H9 (cell line): ENCODE measurements at regions not wholly inside any gene's neighbourhood (a gene's known extent, or its start where the extent isn't known, plus 50 kb on each side); places are given as distances from the start of the nearest gene placed in this dataset.

Experiments used
- DNase-seq: peaks from one replicate; pipeline ENCODE4 v3.0.0-alpha.2; 2017
- H2AFZ ChIP-seq: one replicate; pipeline ENCODE4 v1.6.1; 2013; ENCODE audit warnings: mild to moderate bottlenecking, low read length, control low read depth, moderate library complexity
- H2AK5ac ChIP-seq: 2 replicates; pipeline ENCODE4 v1.6.1; 2013; ENCODE audit warnings: low read length, control low read depth, mixed read lengths; ENCODE audit not compliant: insufficient read length
- H2BK120ac ChIP-seq: one replicate; pipeline ENCODE4 v1.6.1; 2013; ENCODE audit warnings: low read depth, mild to moderate bottlenecking, low read length, control low read depth, inconsistent platforms; ENCODE audit not compliant: poor library complexity, severe bottlenecking
- H2BK12ac ChIP-seq: 2 replicates; pipeline ENCODE4 v1.6.1; 2013; ENCODE audit warnings: low read length, control low read depth, mixed read lengths, low read depth; ENCODE audit not compliant: insufficient read length
- H2BK15ac ChIP-seq: 2 replicates; pipeline ENCODE4 v1.6.1; 2013; ENCODE audit warnings: low read depth, low read length, control low read depth
- H2BK20ac ChIP-seq: one replicate; pipeline ENCODE4 v1.6.1; 2013; ENCODE audit warnings: low read depth, mild to moderate bottlenecking, low read length, control low read depth, inconsistent platforms; ENCODE audit not compliant: poor library complexity, severe bottlenecking
- H2BK5ac ChIP-seq: 2 replicates; pipeline ENCODE4 v1.6.1; 2013; ENCODE audit warnings: low read length, control low read depth, mixed read lengths; ENCODE audit not compliant: insufficient read length
- H3K14ac ChIP-seq: 2 replicates; pipeline ENCODE4 v1.6.1; 2013; ENCODE audit warnings: low read length, control low read depth; ENCODE audit not compliant: insufficient read depth
- H3K18ac ChIP-seq: 2 replicates; pipeline ENCODE4 v1.6.1; 2013; ENCODE audit warnings: low read depth, mild to moderate bottlenecking, mixed read lengths, low read length, control low read depth; ENCODE audit not compliant: insufficient read length
- H3K23ac ChIP-seq: 2 replicates; pipeline ENCODE4 v1.6.1; 2013; ENCODE audit warnings: low read length, control low read depth, mixed read lengths, low read depth; ENCODE audit not compliant: insufficient read length
- H3K23me2 ChIP-seq: 2 replicates; pipeline ENCODE4 v1.6.1; 2013; ENCODE audit warnings: low read depth, mild to moderate bottlenecking, mixed read lengths, low read length, control low read depth; ENCODE audit not compliant: insufficient read length, poor library complexity, severe bottlenecking
- H3K27ac ChIP-seq: 2 replicates; pipeline ENCODE4 v1.5.1; 2013; ENCODE audit warnings: low read length, control low read depth, mixed read lengths, low read depth; ENCODE audit not compliant: insufficient read length
- H3K27me3 ChIP-seq: 2 replicates; pipeline ENCODE4 v1.6.1; 2013; ENCODE audit warnings: low read length, control low read depth, inconsistent platforms; ENCODE audit not compliant: insufficient read depth
- H3K4ac ChIP-seq: 2 replicates; pipeline ENCODE4 v1.6.1; 2013; ENCODE audit warnings: low read depth, mild to moderate bottlenecking, control low read depth, inconsistent platforms, low read length, moderate library complexity
- H3K4me1 ChIP-seq: 2 replicates; pipeline ENCODE4 v1.6.1; 2013; ENCODE audit warnings: low read length, control low read depth, inconsistent platforms; ENCODE audit not compliant: insufficient read depth
- H3K4me2 ChIP-seq: 2 replicates; pipeline ENCODE4 v1.6.1; 2013; ENCODE audit warnings: low read length, control low read depth, mixed read lengths; ENCODE audit not compliant: insufficient read length, insufficient read depth
- H3K56ac ChIP-seq: 2 replicates; pipeline ENCODE4 v1.6.1; 2013; ENCODE audit warnings: low read depth, mild to moderate bottlenecking, mixed read lengths, low read length, control low read depth; ENCODE audit not compliant: insufficient read length
- H3K79me1 ChIP-seq: 2 replicates; pipeline ENCODE4 v1.6.1; 2013; ENCODE audit warnings: low read depth, mild to moderate bottlenecking, moderate library complexity, low read length, control low read depth, inconsistent platforms; ENCODE audit not compliant: insufficient read depth, poor library complexity, severe bottlenecking
- H3K79me2 ChIP-seq: 2 replicates; pipeline ENCODE4 v1.6.1; 2013; ENCODE audit warnings: low read length, control low read depth, inconsistent platforms; ENCODE audit not compliant: insufficient read depth
- H3K9ac ChIP-seq: 2 replicates; pipeline ENCODE4 v1.6.1; 2013; ENCODE audit warnings: low read length, control low read depth, mixed read lengths; ENCODE audit not compliant: insufficient read length; ENCODE audit errors: extremely low read depth
- H3K9me3 ChIP-seq: one replicate; pipeline ENCODE4 v1.6.1; 2013; ENCODE audit warnings: low read depth, low read length, inconsistent platforms; ENCODE audit not compliant: control insufficient read depth
- H3T11ph ChIP-seq: one replicate; pipeline ENCODE4 v1.6.1; 2013; ENCODE audit warnings: mild to moderate bottlenecking, low read length, control low read depth, inconsistent platforms
- H4K20me1 ChIP-seq: one replicate; pipeline ENCODE4 v1.6.1; 2013; ENCODE audit not compliant: control insufficient read depth, insufficient read length, insufficient read depth
- H4K5ac ChIP-seq: 2 replicates; pipeline ENCODE4 v1.6.1; 2013; ENCODE audit warnings: low read depth, mild to moderate bottlenecking, mixed read lengths, low read length, control low read depth; ENCODE audit not compliant: insufficient read length
- H4K8ac ChIP-seq: replicated peaks from 2 replicates; pipeline ENCODE4 v1.6.1; 2013; ENCODE audit warnings: low read length, control low read depth, mixed read lengths, low read depth; ENCODE audit not compliant: insufficient read length
- H4K91ac ChIP-seq: 2 replicates; pipeline ENCODE4 v1.6.1; 2013; ENCODE audit warnings: low read depth, mild to moderate bottlenecking, moderate library complexity, mixed read lengths, low read length, control low read depth; ENCODE audit not compliant: insufficient read length
- H3K27ac Mint-ChIP-seq, 3 experiments: 2 replicates in 2 of 3; 3 replicates in 1 of 3; pipeline ENCODE4 v1.8.0; 2020 to 2021; ENCODE audit warnings: mixed read lengths in 3 of 3, mild to moderate bottlenecking in 1 of 3, moderate library complexity in 1 of 3
- H3K27me3 Mint-ChIP-seq: 2 replicates; pipeline ENCODE4 v1.8.0; 2021; ENCODE audit warnings: low read depth, mild to moderate bottlenecking, moderate library complexity, mixed read lengths
- H3K36me3 Mint-ChIP-seq, 3 experiments: 2 replicates in 2 of 3; 3 replicates in 1 of 3; pipeline ENCODE4 v1.8.0; 2020 to 2021; ENCODE audit warnings: low read depth in 3 of 3, mixed read lengths in 3 of 3; ENCODE audit not compliant: insufficient read depth in 1 of 3
- H3K4me1 Mint-ChIP-seq, 2 experiments: 2 replicates each; pipeline ENCODE4 v1.8.0; 2020; ENCODE audit warnings: mixed read lengths in 2 of 2
- H3K4me3 Mint-ChIP-seq, 2 experiments: 2 replicates in 1 of 2; 3 replicates in 1 of 2; pipeline ENCODE4 v1.8.0; 2020 to 2021; ENCODE audit warnings: mild to moderate bottlenecking in 2 of 2, mixed read lengths in 2 of 2, moderate library complexity in 1 of 2
- H3K9me3 Mint-ChIP-seq, 2 experiments: 2 replicates in 1 of 2; 3 replicates in 1 of 2; pipeline ENCODE4 v1.8.0; 2020; ENCODE audit warnings: mild to moderate bottlenecking in 2 of 2, mixed read lengths in 2 of 2, moderate library complexity in 1 of 2
- WGBS: extraction: QIAGEN DNeasy Blood & Tissue Kit; methylation state at CpG from one replicate; pipeline ENCODE4 v1.1.7; 2013; ENCODE audit warnings: missing lambda C conversion rate, low lambda C conversion rate, mixed read lengths; ENCODE audit not compliant: insufficient read length; ENCODE audit errors: extremely low coverage; 5-methylcytosine and 5-hydroxymethylcytosine counted together
- TF ChIP-seq, protein P1 (sequence below): fragments of 200-600 bp; sonication (generic); conservative IDR thresholded peaks from 3 replicates; pipeline ENCODE4 v1.8.0; 2021; ENCODE audit warnings: antibody characterized with exemption, mild to moderate bottlenecking

DNA sequence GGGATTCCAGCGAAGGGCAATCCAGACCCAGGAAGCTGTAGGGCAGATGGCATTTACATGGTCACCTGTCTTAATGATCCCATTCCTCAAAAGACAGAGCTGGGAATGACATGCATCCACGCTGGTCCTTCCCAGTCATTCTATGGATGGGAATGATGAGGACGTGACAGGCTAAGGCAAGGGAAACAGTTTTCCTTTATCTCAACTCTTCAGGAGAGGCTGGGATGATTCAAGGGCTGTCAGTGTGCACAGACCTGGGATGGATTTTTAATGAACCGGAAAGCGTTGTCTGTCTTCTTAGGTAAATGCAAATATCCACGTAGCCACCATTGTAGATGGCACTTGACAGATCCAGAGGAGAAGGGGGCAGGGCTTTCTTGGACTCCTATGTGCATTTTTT is 483.2 kb upstream of the EEF2KMT start:
- Histone ChIP-seq H2AK5ac (no peak overlapping the region), H3K9me3 (no peaks in the 10 kb centered on the region), H4K20me1 (no peaks in the 10 kb centered on the region), H3K79me1 (no peaks in the 10 kb centered on the region), H3K27ac (no peak overlapping the region), H3T11ph (no peak overlapping the region), H3K56ac (no peak overlapping the region), H3K18ac (no peak overlapping the region), H4K91ac (no peak overlapping the region), H2BK15ac (no peak overlapping the region), H3K79me2 (no peaks in the 10 kb centered on the region), H3K14ac (no peak overlapping the region), H3K4me2 (no peak overlapping the region), H3K27me3 (no peaks in the 10 kb centered on the region), H2BK5ac (no peak overlapping the region), H2BK12ac (no peak overlapping the region), H4K8ac (no peak overlapping the region), H2BK120ac (no peak overlapping the region), H3K23me2 (no peaks in the 10 kb centered on the region), H3K23ac (no peak overlapping the region), H3K4me1 (no peaks in the 10 kb centered on the region), H4K5ac (no peak overlapping the region), H2BK20ac (no peak overlapping the region), H3K9ac (no peak overlapping the region), H3K4ac (no peak overlapping the region), H2AFZ (no peak overlapping the region)
- H3K9me3 Mint-ChIP-seq: no peaks in the 10 kb centered on the region
- no peaks in the 10 kb centered on the region; the same call in 1 of the 2 replicates for H3K27me3 Mint-ChIP-seq
- DNase-seq: no peak
- no peak overlapping the region for H3K4me3 Mint-ChIP-seq
- peaks cover 15% of the 10 kb centered on the region in 2 experiments for H3K4me1 Mint-ChIP-seq
- WGBS: no CpG with 5 or more reads among the region's 6 CpGs
- H3K36me3 Mint-ChIP-seq: no peaks in the 10 kb centered on the region
- H3K27ac Mint-ChIP-seq: no peak overlapping the region; a peak in 1 of 7 replicates
- TF ChIP-seq, protein P1, sequence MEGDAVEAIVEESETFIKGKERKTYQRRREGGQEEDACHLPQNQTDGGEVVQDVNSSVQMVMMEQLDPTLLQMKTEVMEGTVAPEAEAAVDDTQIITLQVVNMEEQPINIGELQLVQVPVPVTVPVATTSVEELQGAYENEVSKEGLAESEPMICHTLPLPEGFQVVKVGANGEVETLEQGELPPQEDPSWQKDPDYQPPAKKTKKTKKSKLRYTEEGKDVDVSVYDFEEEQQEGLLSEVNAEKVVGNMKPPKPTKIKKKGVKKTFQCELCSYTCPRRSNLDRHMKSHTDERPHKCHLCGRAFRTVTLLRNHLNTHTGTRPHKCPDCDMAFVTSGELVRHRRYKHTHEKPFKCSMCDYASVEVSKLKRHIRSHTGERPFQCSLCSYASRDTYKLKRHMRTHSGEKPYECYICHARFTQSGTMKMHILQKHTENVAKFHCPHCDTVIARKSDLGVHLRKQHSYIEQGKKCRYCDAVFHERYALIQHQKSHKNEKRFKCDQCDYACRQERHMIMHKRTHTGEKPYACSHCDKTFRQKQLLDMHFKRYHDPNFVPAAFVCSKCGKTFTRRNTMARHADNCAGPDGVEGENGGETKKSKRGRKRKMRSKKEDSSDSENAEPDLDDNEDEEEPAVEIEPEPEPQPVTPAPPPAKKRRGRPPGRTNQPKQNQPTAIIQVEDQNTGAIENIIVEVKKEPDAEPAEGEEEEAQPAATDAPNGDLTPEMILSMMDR: no peak
